IPS-18a (cell line): ENCODE measurements at regions not wholly inside any gene's neighbourhood (a gene's known extent, or its start where the extent isn't known, plus 50 kb on each side); places are given as distances from the start of the nearest gene placed in this dataset.

Experiments used
- H3K27ac ChIP-seq: one replicate; pipeline ENCODE4 v1.5.1; 2013; ENCODE audit warnings: low read length
- H3K27me3 ChIP-seq: one replicate; pipeline ENCODE4 v1.6.1; 2013; ENCODE audit warnings: mild to moderate bottlenecking, low read length; ENCODE audit not compliant: control insufficient read depth, insufficient read depth
- H3K36me3 ChIP-seq: one replicate; pipeline ENCODE4 v1.6.1; 2013; ENCODE audit warnings: low read depth, low read length; ENCODE audit not compliant: control insufficient read depth
- H3K4me1 ChIP-seq: one replicate; pipeline ENCODE4 v1.6.1; 2013; ENCODE audit warnings: low read depth, low read length; ENCODE audit not compliant: control insufficient read depth
- H3K4me3 ChIP-seq: one replicate; pipeline ENCODE4 v1.5.1; 2013; ENCODE audit warnings: low read length
- H3K9ac ChIP-seq: one replicate; pipeline ENCODE4 v1.6.1; 2013; ENCODE audit warnings: mild to moderate bottlenecking, low read length, moderate library complexity
- H3K9me3 ChIP-seq: one replicate; pipeline ENCODE4 v1.6.1; 2013; ENCODE audit warnings: low read depth, low read length; ENCODE audit not compliant: control insufficient read depth

DNA sequence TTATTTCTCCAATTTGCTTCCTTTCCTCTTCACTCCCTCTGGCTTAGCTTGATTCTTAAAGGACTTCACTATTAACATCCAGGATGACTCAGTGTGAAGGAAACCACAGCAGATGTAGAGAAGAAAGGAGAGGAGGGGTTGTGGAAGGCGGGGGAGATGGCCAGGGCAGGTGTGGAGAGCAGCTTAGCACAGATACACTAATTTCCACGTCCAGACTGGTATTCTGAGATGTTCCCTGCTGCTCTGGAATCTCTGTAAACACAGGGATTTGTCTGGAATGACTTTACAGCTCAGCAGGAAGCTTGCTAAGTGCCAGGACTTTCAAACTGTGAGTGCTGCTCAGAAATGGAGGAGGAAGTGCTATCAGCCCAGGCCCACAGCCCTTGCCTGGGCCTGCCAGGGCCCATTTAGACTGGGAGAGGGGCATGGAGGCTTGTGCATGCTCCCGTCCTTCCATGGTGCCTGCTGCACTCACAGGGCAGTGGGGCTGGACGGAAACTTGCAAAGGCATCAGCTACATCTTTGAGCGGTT lies 202.5 kb upstream of the DDHD1 start:
- H3K9me3 ChIP-seq = no peaks in the 10 kb centered on the region
- peak overlapping the region; percentile 35 for H3K4me3 ChIP-seq
- peaks cover 29% of the 10 kb centered on the region for H3K4me1 ChIP-seq
- H3K36me3 ChIP-seq = no peaks in the 10 kb centered on the region
- H3K9ac ChIP-seq = peak overlapping the region; percentile 44
- no peaks in the 10 kb centered on the region for H3K27me3 ChIP-seq
- H3K27ac ChIP-seq = peak overlapping the region; percentile 79

DNA sequence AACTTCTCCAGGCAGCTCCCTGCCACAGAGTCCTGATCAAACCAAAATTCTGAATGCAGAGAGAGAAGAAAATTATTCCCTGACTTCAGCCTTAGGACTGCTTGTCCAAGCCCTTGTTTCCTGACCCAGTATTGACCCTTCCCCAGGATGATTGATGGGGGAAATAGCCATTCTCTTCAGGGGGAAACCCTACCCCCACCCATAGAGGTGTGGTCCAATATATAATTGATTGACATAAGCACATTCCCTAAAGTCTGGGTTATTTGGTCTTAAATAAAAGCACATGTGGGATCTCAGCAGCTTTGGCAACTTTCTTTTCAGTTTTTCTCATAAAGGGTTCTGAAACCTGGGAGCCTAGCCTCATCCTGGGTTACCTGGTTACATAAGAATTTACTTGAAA lies 201.2 kb upstream of the DDHD1 start:
- H3K9ac ChIP-seq = no peak overlapping the region
- peaks cover 29% of the 10 kb centered on the region for H3K4me1 ChIP-seq
- no peak overlapping the region for H3K27ac ChIP-seq
- H3K4me3 ChIP-seq = no peak overlapping the region
- H3K27me3 ChIP-seq = no peaks in the 10 kb centered on the region
- no peaks in the 10 kb centered on the region for H3K36me3 ChIP-seq
- no peaks in the 10 kb centered on the region for H3K9me3 ChIP-seq

- Histone ChIP-seq H3K27me3 (no peaks in the 10 kb centered on the region), H3K4me1 (peaks cover 27% of the 10 kb centered on the region), H3K36me3 (no peaks in the 10 kb centered on the region), H3K27ac (no peak overlapping the region), H3K9me3 (no peaks in the 10 kb centered on the region), H3K4me3 (no peak overlapping the region), H3K9ac (no peak overlapping the region)
Measured at GRCh38 chr14:53350866-53351265, 197.7 kb upstream of the DDHD1 start.

GRCh38 chr14:53350429-53350828 lies 197.3 kb upstream of the DDHD1 start:
- Histone ChIP-seq H3K27ac (no peak overlapping the region), H3K4me1 (peaks cover 24% of the 10 kb centered on the region), H3K4me3 (no peak overlapping the region), H3K9ac (no peak overlapping the region), H3K36me3 (no peaks in the 10 kb centered on the region), H3K27me3 (no peaks in the 10 kb centered on the region), H3K9me3 (no peaks in the 10 kb centered on the region)

- H3K27me3 ChIP-seq = no peaks in the 10 kb centered on the region
- H3K4me1 ChIP-seq = peaks cover 8% of the 10 kb centered on the region
- no peak overlapping the region for H3K27ac ChIP-seq
- no peaks in the 10 kb centered on the region for H3K36me3 ChIP-seq
- H3K9me3 ChIP-seq = no peaks in the 10 kb centered on the region
- H3K4me3 ChIP-seq = no peak overlapping the region
- no peak overlapping the region for H3K9ac ChIP-seq
Measured at GRCh38 chr14:53346988-53347387, 193.9 kb upstream of the DDHD1 start.

GRCh38 chr14:53341324-53341723 lies 188.2 kb upstream of the DDHD1 start:
- H3K9me3 ChIP-seq = no peaks in the 10 kb centered on the region
- no peak overlapping the region for H3K4me3 ChIP-seq
- no peak overlapping the region for H3K27ac ChIP-seq
- no peak overlapping the region for H3K9ac ChIP-seq
- H3K36me3 ChIP-seq = no peaks in the 10 kb centered on the region
- peaks cover 11% of the 10 kb centered on the region for H3K4me1 ChIP-seq
- H3K27me3 ChIP-seq = no peaks in the 10 kb centered on the region

- peaks cover 11% of the 10 kb centered on the region for H3K4me1 ChIP-seq
- H3K36me3 ChIP-seq = no peaks in the 10 kb centered on the region
- no peaks in the 10 kb centered on the region for H3K27me3 ChIP-seq
- no peak overlapping the region for H3K4me3 ChIP-seq
- no peak overlapping the region for H3K27ac ChIP-seq
- no peak overlapping the region for H3K9ac ChIP-seq
- H3K9me3 ChIP-seq = no peaks in the 10 kb centered on the region
Measured at GRCh38 chr14:53338192-53338591, 185.1 kb upstream of the DDHD1 start.

GRCh38 chr14:53336729-53337128 lies 183.6 kb upstream of the DDHD1 start:
- no peaks in the 10 kb centered on the region for H3K27me3 ChIP-seq
- no peaks in the 10 kb centered on the region for H3K9me3 ChIP-seq
- H3K4me3 ChIP-seq = no peak overlapping the region
- H3K36me3 ChIP-seq = no peaks in the 10 kb centered on the region
- H3K4me1 ChIP-seq = peaks cover 11% of the 10 kb centered on the region
- no peak overlapping the region for H3K9ac ChIP-seq
- H3K27ac ChIP-seq = no peak overlapping the region

DNA sequence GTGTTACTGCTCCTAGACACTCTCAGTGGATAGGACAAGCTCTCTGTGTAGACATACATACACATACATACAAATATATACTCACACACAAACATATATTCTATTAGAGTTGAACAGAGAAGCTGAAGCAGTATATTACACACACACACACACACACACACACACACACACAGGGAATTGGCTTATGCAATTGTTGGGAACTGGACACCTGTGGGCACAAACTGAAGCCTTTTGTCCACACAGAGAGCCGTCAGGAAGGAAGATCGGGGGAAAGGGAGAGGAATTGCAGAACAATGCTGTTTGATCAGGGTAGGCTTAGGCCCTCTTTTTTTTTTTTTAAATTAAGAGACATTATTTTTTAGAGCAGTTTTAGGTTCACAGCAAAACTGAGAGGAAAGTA lies 180.7 kb upstream of the DDHD1 start:
- Histone ChIP-seq H3K4me3 (no peak overlapping the region), H3K9ac (no peak overlapping the region), H3K27ac (no peak overlapping the region), H3K9me3 (no peaks in the 10 kb centered on the region), H3K36me3 (no peaks in the 10 kb centered on the region), H3K4me1 (no peaks in the 10 kb centered on the region), H3K27me3 (no peaks in the 10 kb centered on the region)

DNA sequence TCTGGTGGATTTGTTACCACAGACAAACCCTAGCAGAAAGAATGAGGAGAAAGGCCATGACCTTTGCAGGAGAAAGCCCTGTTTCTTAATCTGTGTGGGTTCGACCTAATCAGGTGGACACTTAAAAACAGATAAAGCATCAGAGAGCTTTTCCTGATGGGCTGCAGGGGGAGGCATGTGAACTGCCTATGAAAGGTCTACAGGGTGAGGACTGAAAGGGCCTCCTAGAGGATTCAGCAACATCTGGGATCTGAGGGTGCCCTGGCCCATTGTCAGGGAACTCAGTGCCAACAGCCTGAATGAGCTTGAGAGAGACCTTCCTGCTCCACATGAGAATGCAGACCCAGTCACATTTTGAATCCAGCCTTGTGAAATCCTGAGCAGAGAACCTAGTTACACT lies 178.8 kb upstream of the DDHD1 start:
- Histone ChIP-seq H3K36me3 (no peaks in the 10 kb centered on the region), H3K4me3 (no peak overlapping the region), H3K9me3 (no peaks in the 10 kb centered on the region), H3K27ac (no peak overlapping the region), H3K27me3 (no peaks in the 10 kb centered on the region), H3K4me1 (peaks cover 10% of the 10 kb centered on the region), H3K9ac (no peak overlapping the region)

- Histone ChIP-seq H3K36me3 (no peaks in the 10 kb centered on the region), H3K9me3 (no peaks in the 10 kb centered on the region), H3K4me1 (peaks cover 10% of the 10 kb centered on the region), H3K27ac (no peak overlapping the region), H3K27me3 (no peaks in the 10 kb centered on the region), H3K9ac (no peak overlapping the region), H3K4me3 (no peak overlapping the region)
Measured at GRCh38 chr14:53331247-53331646, 178.1 kb upstream of the DDHD1 start.

GRCh38 chr14:53330441-53330840 lies 177.3 kb upstream of the DDHD1 start:
- peaks cover 10% of the 10 kb centered on the region for H3K4me1 ChIP-seq
- no peaks in the 10 kb centered on the region for H3K9me3 ChIP-seq
- no peaks in the 10 kb centered on the region for H3K36me3 ChIP-seq
- H3K9ac ChIP-seq = no peak overlapping the region
- no peak overlapping the region for H3K4me3 ChIP-seq
- no peak overlapping the region for H3K27ac ChIP-seq
- no peaks in the 10 kb centered on the region for H3K27me3 ChIP-seq
